H1 (cell line): ENCODE measurements at regions not wholly inside any gene's neighbourhood (a gene's known extent, or its start where the extent isn't known, plus 50 kb on each side); places are given as distances from the start of the nearest gene placed in this dataset.

Source experiments
- BCL11A ChIP-seq, 2 experiments: IDR thresholded peaks; one replicate each; pipeline ENCODE4 v1.6.1; 2011; ENCODE audit warnings: low read depth in 2 of 2, low read length in 2 of 2, mild to moderate bottlenecking in 2 of 2
- EGR1 ChIP-seq: IDR thresholded peaks from 2 replicates; pipeline ENCODE4 v1.6.1; 2011; ENCODE audit warnings: low read depth, low read length, borderline replicate concordance
- EP300 ChIP-seq, 2 experiments: IDR thresholded peaks; 1 replicate in 1 of 2; 2 replicates in 1 of 2; pipeline ENCODE4 v1.6.1; 2011 to 2012; ENCODE audit warnings: low read depth in 2 of 2, low read length in 2 of 2, mild to moderate bottlenecking in 2 of 2, borderline replicate concordance in 1 of 2, inconsistent platforms in 1 of 2, moderate library complexity in 1 of 2
- EZH2 ChIP-seq: fragments of 200-600 bp; sonication (generic); IDR thresholded peaks from 2 replicates; pipeline ENCODE4 v1.7.1; 2012; ENCODE audit warnings: low read depth, mild to moderate bottlenecking, moderate library complexity, low read length, inconsistent platforms; ENCODE audit not compliant: severe bottlenecking
- MAFK ChIP-seq: IDR thresholded peaks from 2 replicates; pipeline ENCODE4 v1.6.1; 2012; ENCODE audit warnings: low read depth, mild to moderate bottlenecking, improper control_type of control experiment, low read length
- POLR2A ChIP-seq, 2 experiments: IDR thresholded peaks; 1 replicate in 1 of 2; 2 replicates in 1 of 2; pipeline ENCODE4 v1.6.1; 2011; ENCODE audit warnings: low read depth in 2 of 2, low read length in 2 of 2, mild to moderate bottlenecking in 2 of 2; ENCODE audit errors: control extremely low read depth in 1 of 2
- RFX5 ChIP-seq: IDR thresholded peaks from 2 replicates; pipeline ENCODE4 v1.6.1; 2011; ENCODE audit warnings: low read depth, low read length, improper control_type of control experiment, borderline replicate concordance
- SIN3A ChIP-seq, 2 experiments: IDR thresholded peaks in 1 of 2; conservative IDR thresholded peaks in 1 of 2; 2 replicates each; pipeline ENCODE4 v1.6.1; 2011 to 2012; ENCODE audit warnings: low read length in 2 of 2, improper control_type of control experiment in 1 of 2, low read depth in 1 of 2, mild to moderate bottlenecking in 1 of 2
- SP2 ChIP-seq: IDR thresholded peaks from 2 replicates; pipeline ENCODE4 v1.6.1; 2012; ENCODE audit warnings: mild to moderate bottlenecking, low read length, inconsistent platforms
- SRF ChIP-seq: IDR thresholded peaks from 2 replicates; pipeline ENCODE4 v1.6.1; 2011; ENCODE audit warnings: mild to moderate bottlenecking, low read depth, low read length, moderate library complexity
- TF ChIP-seq, protein P1 (sequence below), 3 experiments: IDR thresholded peaks; 1 replicate in 2 of 3; 2 replicates in 1 of 3; pipeline versions ENCODE4 v1.5.1 to v1.6.1; 2011; ENCODE audit warnings: low read length in 3 of 3, mild to moderate bottlenecking in 3 of 3, inconsistent platforms in 2 of 3, low read depth in 1 of 3, moderate library complexity in 1 of 3; ENCODE audit not compliant: insufficient read depth in 1 of 3; ENCODE audit errors: control extremely low read depth in 1 of 3
- TF ChIP-seq, protein P2 (sequence below): IDR thresholded peaks from 2 replicates; pipeline ENCODE4 v1.6.1; 2011; ENCODE audit warnings: low read length, improper control_type of control experiment

DNA sequence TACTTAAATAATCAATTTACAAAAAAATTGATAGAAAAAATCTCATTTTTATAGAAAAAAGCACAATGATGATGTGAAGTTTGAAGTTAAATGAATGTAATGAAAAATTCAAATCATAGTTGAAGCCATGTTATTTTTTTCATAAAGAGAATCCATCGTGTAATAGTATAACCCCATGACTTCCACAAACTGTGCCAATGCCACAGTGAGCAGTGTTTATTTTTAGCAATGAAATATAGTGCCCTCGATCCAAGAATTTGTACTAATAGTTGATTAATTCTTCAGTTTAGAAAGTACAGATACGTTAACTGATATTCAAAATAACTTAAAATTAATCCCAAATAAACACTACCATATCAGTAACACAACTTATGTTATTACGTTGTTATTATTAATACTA is 225.9 kb downstream of the PTPRC start:
- TF ChIP-seq, protein P1, sequence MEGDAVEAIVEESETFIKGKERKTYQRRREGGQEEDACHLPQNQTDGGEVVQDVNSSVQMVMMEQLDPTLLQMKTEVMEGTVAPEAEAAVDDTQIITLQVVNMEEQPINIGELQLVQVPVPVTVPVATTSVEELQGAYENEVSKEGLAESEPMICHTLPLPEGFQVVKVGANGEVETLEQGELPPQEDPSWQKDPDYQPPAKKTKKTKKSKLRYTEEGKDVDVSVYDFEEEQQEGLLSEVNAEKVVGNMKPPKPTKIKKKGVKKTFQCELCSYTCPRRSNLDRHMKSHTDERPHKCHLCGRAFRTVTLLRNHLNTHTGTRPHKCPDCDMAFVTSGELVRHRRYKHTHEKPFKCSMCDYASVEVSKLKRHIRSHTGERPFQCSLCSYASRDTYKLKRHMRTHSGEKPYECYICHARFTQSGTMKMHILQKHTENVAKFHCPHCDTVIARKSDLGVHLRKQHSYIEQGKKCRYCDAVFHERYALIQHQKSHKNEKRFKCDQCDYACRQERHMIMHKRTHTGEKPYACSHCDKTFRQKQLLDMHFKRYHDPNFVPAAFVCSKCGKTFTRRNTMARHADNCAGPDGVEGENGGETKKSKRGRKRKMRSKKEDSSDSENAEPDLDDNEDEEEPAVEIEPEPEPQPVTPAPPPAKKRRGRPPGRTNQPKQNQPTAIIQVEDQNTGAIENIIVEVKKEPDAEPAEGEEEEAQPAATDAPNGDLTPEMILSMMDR (IDR thresholded peaks at IDR 0.05; ENCODE audit: control extremely low read depth in 1 of 3, insufficient read depth in 1 of 3, low read depth in 1 of 3, low read length in 3 of 3): no peak
- TF ChIP-seq, protein P2, sequence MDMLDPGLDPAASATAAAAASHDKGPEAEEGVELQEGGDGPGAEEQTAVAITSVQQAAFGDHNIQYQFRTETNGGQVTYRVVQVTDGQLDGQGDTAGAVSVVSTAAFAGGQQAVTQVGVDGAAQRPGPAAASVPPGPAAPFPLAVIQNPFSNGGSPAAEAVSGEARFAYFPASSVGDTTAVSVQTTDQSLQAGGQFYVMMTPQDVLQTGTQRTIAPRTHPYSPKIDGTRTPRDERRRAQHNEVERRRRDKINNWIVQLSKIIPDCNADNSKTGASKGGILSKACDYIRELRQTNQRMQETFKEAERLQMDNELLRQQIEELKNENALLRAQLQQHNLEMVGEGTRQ: no peak
- no peak for TF ChIP-seq POLR2A (IDR thresholded peaks at IDR 0.05; ENCODE audit: control extremely low read depth in 1 of 2, low read depth in 2 of 2, low read length in 2 of 2)
- TF ChIP-seq BCL11A (IDR thresholded peaks at IDR 0.05; ENCODE audit: low read depth in 2 of 2, low read length in 2 of 2): no peak
- no peak for TF ChIP-seq EZH2
- TF ChIP-seq SIN3A (conservative IDR thresholded peaks at IDR 0.05 in 1 of 2, IDR thresholded peaks at IDR 0.05 in 1 of 2; ENCODE audit: low read depth in 1 of 2, low read length in 2 of 2): no peak
- no peak for TF ChIP-seq SP2
- no peak for TF ChIP-seq SRF
- no peak for TF ChIP-seq RFX5
- no peak for TF ChIP-seq EP300 (IDR thresholded peaks at IDR 0.05; ENCODE audit: borderline replicate concordance in 1 of 2, low read depth in 2 of 2, low read length in 2 of 2)
- no peak for TF ChIP-seq EGR1
- TF ChIP-seq MAFK: no peak
